GM18508 (cell line): ENCODE measurements at regions not wholly inside any gene's neighbourhood (a gene's known extent, or its start where the extent isn't known, plus 50 kb on each side); places are given as distances from the start of the nearest gene placed in this dataset.
"Not testable (repeated sequence)": the region's sequence is repeated elsewhere in the genome, so short reads cannot be mapped to it uniquely, and the experiment has no call there.

Experiments used
- ATAC-seq: cut with Tn5 transposase; IDR thresholded peaks from one replicate; pipeline ENCODE4 v1.9.1; 2021; ENCODE audit warnings: moderate number of reproducible peaks; ENCODE audit not compliant: insufficient read depth, unreplicated experiment

GRCh38 chr9:73327149-73327548 lies 175.5 kb downstream of the ANXA1 start:
- ATAC-seq = no peak

- not testable (repeated sequence) for ATAC-seq
Observed at GRCh38 chr9:73337182-73337581, 185.5 kb downstream of the ANXA1 start.

GRCh38 chr9:73344060-73344459 lies 192.4 kb downstream of the ANXA1 start:
- no peak for ATAC-seq

DNA sequence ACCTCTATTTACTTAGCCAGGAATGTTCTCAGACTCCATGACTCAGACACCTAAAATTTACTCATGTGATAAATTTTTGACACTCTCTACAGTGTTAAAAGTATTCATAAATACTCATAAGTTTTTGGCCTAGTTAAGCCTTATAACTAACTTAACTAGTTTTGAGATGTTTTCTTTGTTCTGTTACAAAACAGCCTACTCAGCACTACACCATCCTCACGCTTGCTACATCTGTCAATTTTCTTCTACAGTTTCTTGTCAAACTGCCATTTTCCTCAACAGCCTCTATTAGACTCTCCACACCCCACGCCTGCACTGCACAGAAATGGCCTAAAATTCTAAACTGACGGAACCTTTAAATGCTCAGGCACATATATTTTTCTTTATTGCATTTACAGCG lies 195.5 kb downstream of the ANXA1 start:
- ATAC-seq = no peak

DNA sequence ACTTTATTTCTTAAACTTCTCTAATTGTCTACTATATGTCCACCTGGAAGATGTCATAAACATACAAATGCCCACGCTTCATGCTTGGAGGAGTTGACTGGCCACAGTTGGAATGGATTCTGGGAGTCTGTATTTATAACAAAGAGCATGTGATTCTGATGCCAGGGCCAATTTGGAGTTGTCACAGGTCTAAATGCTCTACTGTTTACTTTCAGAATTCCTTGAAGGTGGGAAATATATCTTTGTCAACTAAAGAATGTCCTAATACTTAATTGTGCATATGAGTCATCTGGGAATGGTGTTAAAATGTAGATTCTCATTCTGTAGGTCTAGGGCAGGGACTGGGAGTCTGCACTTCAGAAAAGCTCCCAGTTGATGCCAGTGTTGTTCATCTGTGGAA lies 196.1 kb downstream of the ANXA1 start:
- no peak for ATAC-seq

DNA sequence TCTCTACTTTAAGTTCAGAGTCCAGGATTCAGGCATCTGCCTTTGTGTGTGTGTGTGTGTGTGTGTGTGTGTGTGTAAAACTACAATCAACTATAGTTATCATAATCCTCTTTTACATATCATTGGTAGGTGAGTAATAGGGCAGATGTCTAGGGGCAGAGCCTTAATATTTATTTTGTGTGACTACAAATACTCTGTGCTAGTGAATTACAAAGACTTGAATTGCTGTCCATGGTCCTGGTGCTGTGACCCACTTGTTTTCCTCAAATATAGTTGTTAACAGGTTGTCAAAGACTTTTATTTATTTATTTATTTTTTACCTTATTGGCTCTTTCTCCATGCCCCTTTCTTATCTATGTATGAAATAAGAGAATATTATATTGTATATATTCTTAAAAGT lies 196.8 kb downstream of the ANXA1 start:
- ATAC-seq = no peak

- ATAC-seq = no peak
Observed at GRCh38 chr9:73349476-73349875, 197.8 kb downstream of the ANXA1 start.

DNA sequence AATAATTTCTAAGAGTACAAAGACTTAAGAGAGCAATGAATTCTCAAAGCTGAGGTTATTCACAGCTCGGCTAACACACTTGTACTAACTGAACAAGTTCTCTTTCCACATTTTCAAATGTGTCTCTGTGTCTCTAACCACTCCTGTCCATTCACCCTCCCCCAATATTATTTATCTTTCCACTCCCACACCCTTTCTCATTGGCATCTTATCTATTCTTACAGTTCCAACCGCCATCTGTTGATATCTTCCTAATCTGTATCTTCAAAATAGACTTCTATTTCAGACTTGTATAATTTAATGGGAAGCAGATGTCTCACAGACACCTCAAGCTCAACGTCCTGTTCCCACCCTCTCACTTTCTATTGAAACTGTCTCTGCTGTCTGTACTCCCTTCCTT lies 205.9 kb downstream of the ANXA1 start:
- ATAC-seq = no peak

GRCh38 chr9:73370053-73370452 lies 218.4 kb downstream of the ANXA1 start:
- ATAC-seq = no peak

GRCh38 chr9:73371801-73372200 lies 220.1 kb downstream of the ANXA1 start:
- ATAC-seq = no peak

- no peak for ATAC-seq
Observed at GRCh38 chr9:73380411-73380810, 228.7 kb downstream of the ANXA1 start.

- ATAC-seq = no peak
Observed at GRCh38 chr9:73402081-73403028, 250.7 kb downstream of the ANXA1 start.

DNA sequence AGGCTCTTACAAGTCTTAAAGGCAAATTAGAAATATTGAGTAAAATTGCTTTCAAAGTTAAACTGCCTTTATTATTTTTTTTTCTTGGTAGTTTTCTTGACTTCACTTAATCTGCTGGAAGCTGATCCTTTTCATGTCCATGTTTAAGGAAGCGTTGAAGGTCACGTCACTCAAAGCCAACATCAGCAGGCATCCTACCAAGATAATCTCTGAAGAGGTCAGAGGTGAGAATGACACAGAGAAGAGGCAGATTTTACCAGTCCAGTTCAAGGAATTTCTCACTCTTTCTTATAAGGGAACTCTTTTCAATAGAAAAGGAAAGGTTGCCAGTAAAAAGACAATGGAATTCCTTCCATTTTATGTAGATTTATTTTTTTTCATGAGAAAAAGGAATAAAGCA lies 259.8 kb downstream of the ANXA1 start:
- ATAC-seq = no peak

GRCh38 chr9:73412874-73413273 lies 261.2 kb downstream of the ANXA1 start:
- no peak for ATAC-seq

GRCh38 chr9:73423891-73424290 lies 272.2 kb downstream of the ANXA1 start:
- no peak for ATAC-seq

DNA sequence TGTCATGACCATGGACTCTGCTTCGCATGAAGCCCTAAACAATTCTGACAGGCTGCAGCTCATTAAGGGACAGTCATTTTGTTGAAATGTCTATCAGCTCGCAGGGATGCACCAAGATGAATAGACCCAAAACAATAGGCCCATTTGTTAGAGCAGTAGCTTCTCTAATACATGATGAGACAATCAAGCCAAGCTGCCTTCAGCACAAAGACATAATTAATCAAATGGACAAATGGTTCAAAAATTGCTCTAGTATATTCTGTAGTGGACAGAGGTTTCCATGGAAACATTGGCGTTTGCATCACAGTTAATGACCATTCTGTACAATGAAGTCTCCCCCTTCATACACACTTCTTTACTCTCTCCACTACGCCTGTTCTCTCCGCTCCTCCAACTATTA lies 274.6 kb downstream of the ANXA1 start:
- no peak for ATAC-seq

- ATAC-seq = no peak
Observed at GRCh38 chr9:73434826-73435225, 283.2 kb downstream of the ANXA1 start.

DNA sequence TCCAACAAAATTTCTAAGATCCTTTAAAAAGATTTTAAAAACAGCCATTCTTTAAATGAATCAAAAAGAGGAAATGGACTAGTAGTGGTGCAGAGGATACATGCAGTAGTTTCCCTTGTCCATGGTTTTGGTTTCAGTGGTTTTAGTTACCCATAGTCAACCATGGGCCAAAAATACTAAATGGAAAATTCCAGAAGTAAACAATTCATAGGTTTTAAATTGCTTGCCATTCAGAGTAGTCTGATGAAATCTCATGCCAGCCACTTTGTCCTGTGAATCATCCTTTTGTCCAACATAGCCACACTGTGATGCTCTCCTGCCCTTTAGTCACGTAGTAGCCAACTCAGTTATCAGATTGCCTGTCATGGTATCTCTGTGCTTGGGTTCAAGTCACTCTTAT lies 286.1 kb downstream of the ANXA1 start:
- peak; percentile 84 for ATAC-seq

DNA sequence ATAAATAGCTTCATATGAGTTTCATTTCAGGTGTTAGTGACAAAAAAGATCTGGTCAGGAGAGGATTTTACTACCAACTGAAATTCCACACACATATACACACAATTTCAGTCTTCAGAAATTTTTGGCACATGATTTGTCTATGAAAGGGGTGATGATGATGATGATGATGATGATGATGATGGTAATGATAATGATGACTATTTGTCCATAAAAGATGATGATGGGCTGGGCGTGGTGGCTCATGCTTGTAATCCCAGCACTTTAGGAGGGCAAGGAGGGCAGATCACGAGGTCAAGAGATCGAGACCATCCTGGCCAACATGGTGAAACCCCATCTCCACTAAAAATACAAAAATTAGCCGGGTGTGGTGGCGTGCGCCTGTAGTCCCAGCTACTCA lies 288.2 kb downstream of the ANXA1 start:
- not testable (repeated sequence) for ATAC-seq

- ATAC-seq = no peak
Observed at GRCh38 chr9:73441223-73441622, 289.6 kb downstream of the ANXA1 start.

DNA sequence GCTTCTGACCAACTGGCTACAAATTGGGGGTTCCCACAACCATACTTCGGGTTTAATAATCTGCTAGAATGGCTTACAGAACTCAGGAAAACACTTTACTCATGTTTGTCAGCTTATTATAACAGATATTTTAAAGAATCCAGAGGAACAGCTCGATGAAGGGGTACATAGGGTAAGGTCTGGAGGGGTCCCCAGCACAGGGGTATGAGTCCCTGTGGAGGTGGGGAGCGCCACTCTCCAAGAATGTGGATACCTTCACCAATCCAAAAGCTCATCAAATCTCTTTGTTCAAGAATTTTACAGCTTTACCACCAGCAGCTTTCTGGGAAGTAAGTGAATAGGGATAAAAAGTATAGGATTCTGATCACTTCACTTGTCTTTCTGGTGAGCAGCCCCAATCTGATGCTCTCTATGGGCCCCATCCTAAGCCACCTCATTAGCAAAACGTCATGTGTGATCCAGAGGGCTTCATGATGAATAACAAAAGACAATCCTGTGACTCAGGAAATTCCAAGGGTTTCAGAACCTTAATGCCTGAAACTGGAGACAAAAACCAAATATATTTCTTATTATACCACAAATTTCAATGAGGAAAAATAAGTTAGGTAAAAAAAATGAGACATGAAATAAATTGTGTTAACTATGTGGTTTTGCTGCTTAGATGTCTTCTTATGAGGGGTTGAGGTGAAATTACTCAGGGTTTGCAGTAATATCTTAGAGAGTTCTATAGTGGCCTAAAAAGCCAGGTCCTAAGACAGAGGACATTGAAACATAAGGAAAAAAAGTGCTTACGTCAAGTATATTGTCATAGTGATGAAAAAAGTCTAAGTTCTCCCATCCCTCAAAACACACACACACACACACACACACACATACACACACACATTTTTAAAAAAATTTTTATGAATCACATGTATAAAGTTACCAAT lies 290.5 kb downstream of the ANXA1 start:
- no peak for ATAC-seq
